ENCODE measurements at regions not wholly inside any gene's neighbourhood (a gene's known extent, or its start where the extent isn't known, plus 50 kb on each side); places are given as distances from the start of the nearest gene placed in this dataset.
A peak's percentile ranks its signal among the peaks of the same experiment; 100 is the strongest.

DNA sequence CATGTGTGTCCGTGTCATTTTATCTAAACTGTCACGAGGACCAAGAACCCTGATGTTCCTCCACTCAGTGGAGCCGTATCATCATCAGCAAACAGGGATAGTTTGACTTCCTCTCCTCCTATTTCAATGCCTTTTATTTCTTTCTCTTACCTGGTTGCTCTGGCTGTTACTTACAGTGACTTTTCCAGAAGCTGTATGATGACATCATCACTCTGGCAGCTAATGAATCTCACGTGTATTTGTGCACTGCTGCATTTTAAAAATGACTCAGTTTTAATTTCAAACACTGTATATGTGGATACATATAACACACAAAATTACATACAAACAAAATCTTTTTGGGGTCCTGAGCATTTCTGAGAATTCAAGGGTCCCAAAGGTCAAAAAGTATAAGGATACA is 481.4 kb downstream of the CDH2 start:
- DNase-seq (ENCODE audit: low spot score) = peak; percentile 77

DNA sequence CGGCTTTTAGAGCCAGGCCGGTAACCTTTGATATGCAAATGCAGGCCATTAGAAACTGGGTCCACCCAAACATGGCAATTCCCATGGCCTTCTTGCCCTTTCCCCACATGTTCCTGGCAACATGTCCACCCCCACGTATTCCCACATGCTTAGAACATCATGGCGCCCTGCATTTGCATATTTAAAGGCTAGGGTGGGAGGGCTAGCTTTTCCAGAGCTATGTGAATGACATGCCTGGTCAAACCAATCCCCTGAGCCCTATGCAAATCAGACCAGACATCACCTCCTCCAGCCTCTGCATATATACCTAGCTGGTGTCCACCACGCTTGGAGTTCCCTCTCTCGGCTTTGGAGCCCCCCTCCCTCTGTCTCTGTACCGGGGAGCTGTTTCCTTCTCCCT is 481.9 kb downstream of the CDH2 start:
- no peak for DNase-seq (ENCODE audit: low spot score)

DNA sequence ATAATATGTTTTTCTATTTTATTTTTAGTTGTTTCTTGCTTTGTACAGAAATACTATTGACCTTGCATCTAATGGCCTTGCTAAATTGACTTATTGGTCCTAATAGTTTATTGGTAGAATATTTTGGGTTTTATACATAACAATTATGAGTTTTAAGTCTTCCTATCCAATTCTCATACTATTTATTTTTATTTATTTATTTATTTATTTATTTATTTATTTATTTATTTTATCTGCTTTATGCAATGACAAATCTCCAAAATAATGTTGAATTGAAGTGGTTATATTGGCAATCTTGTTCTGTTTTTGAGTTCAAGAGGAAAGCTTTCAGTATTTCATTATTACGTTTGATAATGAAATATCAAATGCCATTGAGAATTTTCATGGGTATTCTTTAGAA is 488.3 kb downstream of the CDH2 start:
- no peak for DNase-seq (ENCODE audit: low spot score)

DNA sequence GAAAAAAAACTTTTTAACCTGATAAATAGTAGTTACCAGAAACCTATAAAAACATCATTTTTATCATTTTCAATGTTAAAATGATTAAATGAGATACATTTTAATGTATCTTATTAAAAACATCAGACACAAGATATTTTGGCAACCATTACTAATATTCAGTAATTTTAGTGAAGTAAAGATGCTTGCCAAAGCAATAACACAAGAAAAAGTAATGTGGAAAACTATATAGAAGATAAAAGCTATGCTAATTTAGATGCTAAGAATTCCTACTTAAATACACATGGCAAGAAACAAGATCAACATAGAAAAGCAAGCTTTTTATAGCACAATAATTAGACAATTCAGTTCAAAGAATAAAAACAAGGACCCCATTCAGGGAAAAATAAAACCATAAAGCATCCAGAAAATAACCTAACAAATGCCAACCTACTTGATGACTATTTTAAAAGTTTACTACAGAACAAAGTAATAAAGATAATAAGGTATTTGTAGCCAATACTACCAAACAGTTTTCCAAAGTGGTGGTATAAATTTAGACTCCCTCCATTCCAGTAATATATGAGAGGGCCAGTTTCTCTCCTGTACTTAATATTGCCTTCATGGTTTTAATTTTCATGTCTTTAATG is 489.5 kb downstream of the CDH2 start:
- no peak for DNase-seq (ENCODE audit: low spot score)

DNA sequence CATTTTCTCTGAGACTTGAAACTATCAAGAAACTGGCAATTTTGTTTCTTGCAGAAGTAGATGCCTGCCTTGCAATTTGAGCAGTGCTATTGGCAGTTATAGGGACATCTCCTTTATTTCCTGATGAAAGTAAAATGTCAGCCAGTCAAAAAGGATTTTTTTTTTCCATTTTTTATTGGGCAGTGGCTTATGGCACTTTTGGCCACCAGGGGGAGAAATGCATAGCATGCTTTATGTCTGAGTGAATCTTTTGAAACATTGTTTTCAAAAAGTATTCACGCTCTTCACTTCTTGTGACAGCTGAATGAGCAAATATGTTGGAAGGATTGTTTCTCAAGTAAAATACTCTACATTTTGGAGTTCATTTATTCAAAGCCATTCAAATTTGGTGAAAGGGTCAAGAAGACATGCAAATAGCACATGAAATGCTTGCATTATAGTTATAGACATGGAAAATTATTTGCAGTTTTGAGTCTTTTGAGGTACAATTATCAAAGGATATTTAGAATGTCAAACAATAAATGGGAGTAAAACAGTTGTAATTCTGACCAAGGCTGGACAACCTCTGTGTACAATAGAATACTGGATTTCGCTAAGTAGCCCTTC is 491.0 kb downstream of the CDH2 start:
- DNase-seq (ENCODE audit: low spot score) = peak; percentile 47

DNA sequence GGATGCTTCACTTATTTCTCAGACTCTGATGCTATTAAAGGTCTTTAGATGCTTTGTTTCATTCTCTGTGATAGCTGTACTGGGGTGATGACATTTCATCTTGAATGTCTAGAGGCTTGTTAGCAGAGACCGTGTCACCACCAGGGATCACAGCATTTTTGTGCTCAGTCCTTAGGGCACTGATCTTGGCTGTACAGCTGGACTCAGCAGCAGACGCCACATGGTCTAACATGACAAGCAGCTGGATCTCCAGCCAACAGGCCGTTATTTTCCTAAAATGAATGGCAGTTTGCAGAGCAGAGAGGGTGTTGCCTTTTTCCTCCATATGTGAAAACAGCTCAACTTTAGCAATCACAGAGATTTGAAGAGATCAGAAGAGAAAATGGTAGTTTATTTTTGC is 491.8 kb downstream of the CDH2 start:
- DNase-seq (ENCODE audit: low spot score) = no peak

DNA sequence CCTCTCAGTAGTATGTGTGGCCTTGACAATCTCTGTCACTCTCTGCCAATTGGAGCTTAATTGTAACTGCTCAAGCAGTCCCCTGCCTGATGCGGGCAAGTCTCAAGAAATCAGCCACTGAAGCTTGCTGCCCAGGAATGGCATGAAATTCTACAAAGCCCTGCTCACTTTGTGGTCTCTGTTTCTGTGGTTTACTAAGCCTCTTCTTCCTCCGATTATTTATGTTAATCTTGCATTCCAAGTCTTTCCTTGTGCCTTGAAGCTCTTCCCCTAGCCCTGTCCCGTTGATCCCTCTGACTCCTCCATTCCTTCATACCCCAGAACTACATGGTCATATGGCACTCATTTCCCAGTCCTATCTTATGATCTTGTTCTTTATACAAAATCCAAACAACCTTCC is 489.3 kb upstream of the CHST9 start:
- no peak for DNase-seq (ENCODE audit: low spot score)

DNA sequence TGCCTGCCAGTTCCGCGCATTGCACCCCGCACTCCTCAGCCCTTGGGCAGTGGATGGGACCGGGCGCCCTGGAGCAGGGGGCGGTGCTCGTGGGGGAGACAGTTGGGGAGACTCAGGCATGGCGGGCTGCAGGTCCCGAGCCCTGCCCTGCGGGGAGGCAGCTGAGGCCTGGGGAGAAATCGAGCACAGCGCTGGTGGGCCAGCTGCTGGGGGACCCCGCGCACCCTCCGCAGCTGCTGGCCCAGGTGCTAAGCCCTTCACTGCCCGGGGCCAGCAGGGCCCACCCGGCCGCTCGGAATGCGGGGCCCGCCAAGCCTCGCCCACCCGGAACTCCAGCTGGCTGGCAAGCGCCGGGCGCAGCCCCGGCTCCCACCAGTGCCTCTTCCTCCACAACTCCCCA is 488.8 kb upstream of the CHST9 start:
- no peak for DNase-seq (ENCODE audit: low spot score)

DNA sequence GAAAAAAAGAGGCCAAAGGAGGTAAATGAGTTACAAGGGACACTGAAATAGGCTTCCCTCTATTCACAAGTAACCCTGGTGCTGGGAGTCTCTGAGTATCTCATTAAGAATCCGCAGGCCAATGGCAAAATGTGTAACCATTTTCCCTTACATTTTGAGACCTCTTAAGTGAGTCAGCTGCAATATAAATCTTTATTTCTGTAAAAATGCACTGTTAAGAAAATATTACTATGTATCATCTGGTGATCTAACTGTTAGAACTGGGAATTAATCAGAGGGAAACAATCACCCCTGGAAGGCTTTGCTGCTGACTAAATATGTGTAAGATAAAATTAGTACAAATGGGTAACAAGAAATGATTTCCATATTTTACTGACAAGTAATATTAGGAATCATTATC is 483.1 kb upstream of the CHST9 start:
- DNase-seq (ENCODE audit: low spot score) = no peak

DNA sequence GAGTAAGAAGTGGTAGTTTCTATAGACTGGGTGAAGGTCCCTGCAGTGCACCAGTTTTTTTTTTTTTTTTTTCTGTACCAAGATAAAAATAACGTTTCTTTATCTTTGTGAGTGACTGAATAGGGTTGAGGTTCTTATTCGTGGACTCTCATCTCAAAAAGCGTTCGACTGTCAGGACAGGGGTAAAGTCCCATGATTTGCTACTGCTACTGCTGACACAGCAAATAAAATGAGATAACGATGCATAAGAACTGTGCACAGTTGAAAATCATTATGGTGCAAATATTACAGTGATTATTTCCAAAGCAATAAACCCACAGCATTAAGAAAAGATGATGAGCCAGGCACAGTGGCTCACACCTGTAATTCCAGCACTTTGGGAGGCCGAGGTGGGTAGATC is 482.0 kb upstream of the CHST9 start:
- no peak for DNase-seq (ENCODE audit: low spot score)

DNA sequence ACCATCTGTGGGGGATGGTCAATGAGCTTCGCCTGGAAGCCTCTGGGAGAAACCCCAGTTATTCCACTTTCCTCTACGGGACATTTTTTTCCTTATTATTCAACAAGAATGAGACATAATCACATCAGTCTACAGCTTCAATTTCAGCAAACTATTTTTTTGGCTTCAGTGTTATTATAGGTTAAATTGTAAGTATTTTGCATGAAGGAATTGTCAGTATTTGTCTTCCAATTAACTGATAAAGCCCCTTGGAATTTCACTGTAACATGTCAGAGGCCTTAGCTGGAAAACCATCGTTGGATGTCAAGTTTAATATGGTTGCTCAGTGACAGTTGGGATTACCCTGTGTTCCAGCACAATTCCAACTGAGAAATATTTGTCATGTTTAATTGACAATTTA is 480.9 kb upstream of the CHST9 start:
- no peak for DNase-seq (ENCODE audit: low spot score)

DNA sequence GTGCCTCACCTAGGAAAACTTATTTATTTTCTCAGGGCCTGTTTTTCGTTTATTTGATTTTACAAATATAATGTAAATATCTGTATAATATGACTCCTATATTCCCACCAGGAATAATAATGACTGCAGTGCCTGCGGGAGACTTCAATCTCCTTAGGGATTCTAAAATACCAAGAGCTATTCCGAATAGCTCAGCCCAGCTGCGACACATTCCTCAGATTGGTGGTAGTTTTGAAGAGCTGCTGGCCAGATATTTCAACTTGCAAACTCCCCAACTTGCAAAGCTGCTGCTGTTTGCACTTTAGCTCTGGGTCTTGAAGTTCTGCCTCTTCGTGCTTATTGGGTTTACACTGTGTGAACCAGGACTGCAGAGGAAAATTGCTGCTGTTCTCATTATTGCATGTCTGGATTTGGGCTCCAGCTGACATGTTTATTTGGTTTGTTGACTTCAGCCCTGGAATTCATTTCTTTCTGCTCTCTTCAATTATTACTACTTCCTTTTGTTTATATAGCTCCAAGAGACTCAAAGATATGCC is 480.2 kb upstream of the CHST9 start:
- DNase-seq (ENCODE audit: low spot score) = no peak

DNA sequence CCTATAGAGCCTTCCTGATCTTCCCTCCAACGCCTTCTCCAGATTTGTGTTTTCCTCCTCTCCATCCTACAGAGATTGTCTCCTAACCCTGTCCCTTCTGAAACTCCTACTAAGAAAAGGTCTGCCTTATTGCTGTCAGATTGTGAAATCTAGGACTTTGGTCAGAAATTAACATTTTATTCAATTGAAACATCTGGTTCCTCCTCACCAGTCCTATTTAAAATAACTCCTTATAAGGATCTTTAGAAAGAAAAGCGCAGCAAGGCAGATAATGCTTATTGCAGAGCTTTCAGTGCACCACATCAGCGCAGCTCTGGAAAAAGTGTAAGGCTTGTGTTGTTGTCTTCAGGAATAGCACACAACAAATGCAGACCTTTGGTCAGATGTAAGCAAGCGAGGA is 477.8 kb upstream of the CHST9 start:
- DNase-seq (ENCODE audit: low spot score) = no peak

DNA sequence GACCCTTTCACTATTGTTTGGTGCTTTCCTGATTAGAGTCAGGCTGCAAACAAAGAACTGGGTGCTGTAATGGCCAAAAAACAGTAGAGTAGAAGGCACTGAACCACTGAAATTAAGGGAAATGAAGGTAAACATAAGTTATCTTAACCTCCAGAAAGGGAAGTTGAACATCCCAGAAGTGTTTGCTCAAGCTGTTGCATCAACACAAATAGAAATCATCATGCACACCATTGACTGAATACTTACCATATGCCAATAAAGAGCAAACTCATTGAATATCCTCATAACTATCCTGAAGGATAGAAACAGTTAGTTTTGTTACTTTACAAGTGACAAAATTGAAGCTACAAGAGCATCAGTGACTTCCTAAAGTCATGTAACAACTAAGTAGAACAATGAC is 477.4 kb upstream of the CHST9 start:
- DNase-seq (ENCODE audit: low spot score) = no peak

DNA sequence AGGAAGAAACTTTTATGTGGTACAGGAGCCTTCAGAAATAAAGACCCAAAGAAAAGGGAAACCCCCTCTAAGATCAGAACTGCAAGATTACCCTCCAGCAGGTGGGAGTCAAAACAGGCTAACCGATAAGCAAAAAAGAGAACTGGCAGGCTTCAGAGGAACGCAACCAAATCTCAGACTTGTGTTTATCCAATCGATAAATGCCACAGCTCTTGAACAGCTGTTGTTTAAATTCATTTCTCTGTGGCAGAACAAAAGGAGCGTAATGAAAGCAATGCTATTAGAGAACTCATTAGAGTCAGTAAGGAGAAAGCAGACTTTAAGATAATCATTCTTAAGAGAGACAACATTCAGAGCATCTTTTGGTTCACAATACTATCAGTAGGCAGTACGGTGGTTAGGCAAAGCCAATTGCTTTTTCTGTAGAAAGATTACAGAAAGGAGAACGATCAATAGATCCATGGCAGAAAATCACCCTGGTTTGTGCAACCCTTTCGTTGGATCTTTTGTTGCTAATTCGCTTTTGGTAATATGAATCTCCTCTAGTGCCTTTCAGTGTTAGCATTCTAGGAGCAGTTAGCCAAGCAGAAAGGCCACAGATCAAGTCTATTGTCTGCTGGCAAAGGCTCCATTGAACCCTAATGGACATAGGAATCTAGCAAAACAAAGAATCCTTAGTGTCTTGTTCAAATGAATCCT is 476.4 kb upstream of the CHST9 start:
- DNase-seq (ENCODE audit: low spot score) = no peak

DNA sequence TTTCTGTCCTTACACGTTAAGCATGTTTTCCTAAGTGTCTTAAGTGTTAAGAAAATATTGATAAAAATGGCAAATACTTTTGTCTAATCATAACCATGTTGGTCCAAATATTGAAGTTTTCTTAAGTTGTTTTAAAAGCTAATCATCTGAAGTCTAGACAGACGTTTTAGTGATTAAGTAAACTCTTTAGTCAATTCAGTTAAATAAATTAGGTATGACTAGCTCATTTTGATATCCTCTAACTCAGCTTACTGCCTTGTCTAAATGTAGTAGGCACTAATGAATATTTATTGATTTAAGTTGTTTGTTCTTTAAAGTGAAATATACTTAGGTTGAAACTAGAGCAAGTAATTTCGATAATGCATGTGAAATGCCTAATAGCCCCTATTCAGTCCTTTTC is 471.8 kb upstream of the CHST9 start:
- DNase-seq (ENCODE audit: low spot score) = no peak

DNA sequence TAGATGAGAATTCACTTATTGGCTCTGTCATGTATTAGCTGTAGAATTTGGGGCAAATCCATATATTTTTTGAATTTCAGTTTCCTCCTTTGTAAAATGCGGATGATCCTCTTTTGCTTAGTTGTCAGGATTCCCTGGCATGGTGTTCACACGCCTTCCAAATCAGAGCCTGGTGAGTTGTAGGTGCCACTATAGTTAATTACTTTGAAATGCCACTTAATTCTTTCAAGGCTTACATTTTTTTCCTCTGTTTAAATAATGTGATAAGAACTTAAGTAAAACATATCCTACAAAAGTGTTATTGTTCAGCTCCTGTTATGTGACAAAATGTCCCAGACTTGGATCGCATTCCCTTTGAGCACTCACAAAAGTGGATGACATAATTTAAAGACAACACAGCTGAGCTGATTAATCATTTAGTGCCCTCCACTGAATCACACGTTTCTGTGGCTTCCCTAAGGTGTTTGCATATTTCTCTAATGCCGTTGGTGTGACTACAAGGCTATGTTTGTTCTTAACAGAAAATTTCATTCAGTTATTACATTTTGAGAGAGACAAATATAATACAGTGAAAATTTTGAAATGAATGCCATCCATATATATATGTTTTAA is 471.2 kb upstream of the CHST9 start:
- peak; percentile 93 for DNase-seq (ENCODE audit: low spot score)

DNA sequence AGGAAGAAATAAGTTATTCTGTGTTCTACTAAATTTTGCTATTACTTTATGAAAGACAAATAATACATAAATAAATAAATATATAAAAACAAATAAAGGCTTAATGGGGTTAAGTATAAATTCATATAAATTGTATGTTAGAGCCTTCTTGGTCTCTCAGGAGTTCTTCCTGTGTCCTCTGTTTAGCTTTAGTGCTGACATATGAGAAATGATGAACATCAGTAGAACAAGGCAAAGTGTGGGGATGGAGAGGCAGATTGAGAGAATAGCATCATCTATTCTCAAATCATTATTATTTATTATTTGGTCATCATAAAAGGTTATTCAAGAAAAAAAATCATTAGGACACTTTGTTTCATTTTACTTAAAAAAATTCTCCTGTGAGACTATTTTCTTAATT is 468.1 kb upstream of the CHST9 start:
- no peak for DNase-seq (ENCODE audit: low spot score)

DNA sequence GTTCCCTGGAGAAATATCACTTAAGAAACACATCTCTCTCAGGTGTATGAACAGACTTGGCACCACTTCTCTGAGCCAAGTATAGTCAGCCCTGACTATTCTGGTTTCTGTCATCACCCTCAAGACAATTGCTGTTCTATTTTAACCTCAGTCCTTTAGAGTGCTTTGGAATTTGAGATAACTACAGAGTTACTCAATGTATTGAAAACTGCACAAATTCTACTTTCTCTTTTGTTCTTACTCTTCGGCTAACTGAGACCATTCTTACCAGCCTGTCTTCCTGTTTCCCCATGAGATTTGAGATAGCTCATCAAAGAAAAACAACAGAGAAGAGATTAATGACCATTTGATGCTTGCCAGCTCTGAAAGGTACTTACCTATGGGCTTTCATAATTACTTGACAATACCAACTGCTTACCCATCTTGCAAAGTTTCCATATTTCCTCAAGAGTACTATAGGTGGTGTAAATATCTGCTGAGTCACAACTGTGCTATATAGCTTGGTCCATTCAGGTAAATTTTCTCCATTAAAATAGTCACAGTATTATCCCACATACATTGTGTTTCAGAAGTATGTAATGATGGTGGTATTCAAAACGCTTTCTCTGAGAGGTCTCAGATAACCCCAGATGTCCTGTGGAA is 467.5 kb upstream of the CHST9 start:
- peak; percentile 32 for DNase-seq (ENCODE audit: low spot score)

DNA sequence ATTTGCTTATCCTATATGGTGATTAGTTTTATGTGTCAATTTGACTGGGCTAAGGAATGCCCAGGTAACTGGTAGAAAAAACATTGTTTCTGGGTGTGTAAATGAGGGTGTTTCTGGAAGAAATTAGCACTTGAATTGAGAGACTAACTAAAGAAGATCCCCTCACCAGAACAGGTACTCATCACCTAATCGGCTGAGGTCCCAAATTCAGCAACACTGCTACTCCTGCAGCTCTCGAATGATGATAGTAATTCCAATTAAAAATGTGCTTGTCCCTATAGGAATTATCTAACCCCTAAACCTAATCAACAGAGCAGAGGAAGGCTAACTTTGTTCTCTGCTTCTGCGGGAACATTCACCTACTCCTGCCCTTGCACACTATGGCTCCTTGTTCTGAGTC is 464.5 kb upstream of the CHST9 start:
- no peak for DNase-seq (ENCODE audit: low spot score)

DNA sequence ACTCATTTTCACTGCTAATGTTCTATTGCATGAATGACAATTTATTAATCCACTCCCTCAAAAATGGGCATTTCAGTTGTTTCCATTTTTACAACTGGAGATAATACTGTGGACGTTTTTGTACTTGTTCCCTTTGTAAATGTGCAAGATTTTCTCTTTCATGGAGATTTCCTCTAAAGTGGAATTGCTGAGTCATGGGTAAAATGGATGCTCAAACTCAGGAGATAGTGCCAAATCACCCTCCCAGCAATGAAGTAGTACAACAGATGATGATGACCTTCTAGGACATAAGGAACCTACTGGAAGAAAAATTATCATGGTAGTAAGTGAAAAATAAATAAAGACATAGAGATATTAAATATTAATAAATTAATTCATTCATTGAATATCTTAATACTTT is 460.8 kb upstream of the CHST9 start:
- no peak for DNase-seq (ENCODE audit: low spot score)

DNA sequence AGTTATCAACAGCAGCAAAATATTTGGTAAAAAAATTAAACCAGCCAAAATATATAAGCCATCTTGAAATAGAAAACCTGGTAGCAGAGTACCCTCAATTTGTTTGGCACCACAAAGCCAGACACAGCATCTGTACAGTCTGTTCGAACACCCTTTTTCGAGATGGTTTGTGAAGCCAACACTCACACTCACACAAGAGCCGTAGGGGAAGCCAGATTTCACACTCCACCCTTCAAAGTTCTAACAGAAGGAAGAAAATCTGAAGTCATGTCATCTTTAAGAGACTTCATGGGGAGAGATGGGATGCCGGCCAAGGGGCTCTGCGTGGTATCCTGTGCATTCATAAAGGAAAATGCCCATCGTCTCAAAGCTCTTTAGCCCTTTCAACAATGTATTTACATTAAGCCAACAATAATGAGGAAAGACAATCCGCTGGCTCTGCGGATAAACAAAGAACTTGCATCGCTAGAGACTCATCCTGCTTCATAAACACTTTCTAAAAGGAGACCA is 451.5 kb upstream of the CHST9 start:
- no peak for DNase-seq (ENCODE audit: low spot score)

Data from kidney tubule cell (primary cell).